GM18519 (cell line): ENCODE measurements at regions not wholly inside any gene's neighbourhood (a gene's known extent, or its start where the extent isn't known, plus 50 kb on each side); places are given as distances from the start of the nearest gene placed in this dataset.

Source experiments
- ATAC-seq: cut with Tn5 transposase; IDR thresholded peaks from one replicate; pipeline ENCODE4 v1.9.1; 2021; ENCODE audit warnings: mild to moderate bottlenecking, moderate library complexity; ENCODE audit not compliant: unreplicated experiment, low FRiP score

GRCh38 chr18:61216051-61216450 lies 117.2 kb upstream of the CDH20 start:
- no peak for ATAC-seq

- no peak for ATAC-seq
These were observed 111.0 kb upstream of the CDH20 start for GRCh38 chr18:61222206-61222605.

GRCh38 chr18:61225336-61225735 lies 107.9 kb upstream of the CDH20 start:
- ATAC-seq = no peak

GRCh38 chr18:61236356-61237057 lies 96.7 kb upstream of the CDH20 start:
- no peak for ATAC-seq

- ATAC-seq = no peak
These were observed 95.7 kb upstream of the CDH20 start for GRCh38 chr18:61237529-61237928.

- ATAC-seq = no peak
These were observed 94.2 kb upstream of the CDH20 start for GRCh38 chr18:61239051-61239450.

GRCh38 chr18:61241260-61241853 lies 91.9 kb upstream of the CDH20 start:
- no peak for ATAC-seq

- no peak for ATAC-seq
These were observed 88.6 kb upstream of the CDH20 start for GRCh38 chr18:61244632-61245031.

GRCh38 chr18:61245276-61245675 lies 88.0 kb upstream of the CDH20 start:
- ATAC-seq = no peak

GRCh38 chr18:61248589-61248988 lies 84.6 kb upstream of the CDH20 start:
- ATAC-seq = no peak

GRCh38 chr18:61256291-61256690 lies 76.9 kb upstream of the CDH20 start:
- ATAC-seq = no peak

- no peak for ATAC-seq
These were observed 71.4 kb upstream of the CDH20 start for GRCh38 chr18:61261870-61262269.

GRCh38 chr18:61272793-61273192 lies 60.4 kb upstream of the CDH20 start:
- ATAC-seq = no peak

GRCh38 chr18:61273533-61273932 lies 59.7 kb upstream of the CDH20 start:
- ATAC-seq = no peak

- no peak for ATAC-seq
These were observed 58.7 kb upstream of the CDH20 start for GRCh38 chr18:61274416-61274960.

GRCh38 chr18:61277808-61278207 lies 55.4 kb upstream of the CDH20 start:
- ATAC-seq = no peak

- ATAC-seq = no peak
These were observed 51.8 kb upstream of the CDH20 start for GRCh38 chr18:61281431-61281830.

GRCh38 chr18:61282926-61283325 lies 50.3 kb upstream of the CDH20 start:
- no peak for ATAC-seq
